Naive thymus-derived CD4-positive, alpha-beta T cell (primary cell): ENCODE measurements at regions not wholly inside any gene's neighbourhood (a gene's known extent, or its start where the extent isn't known, plus 50 kb on each side); places are given as distances from the start of the nearest gene placed in this dataset.

Source experiments
- ATAC-seq: fragments of 150-1000 bp; cut with Tn5 transposase; 2 replicates; pipeline ENCODE4 v1.10.0; 2021; ENCODE audit warnings: mild to moderate bottlenecking, moderate library complexity
- CTCF ChIA-PET: fragments of 350-600 bp; sonication (Branson Sonifier 250); formaldehyde crosslinking; loops from one replicate; lab custom pipeline; 2021; ENCODE audit warnings: antibody characterized with exemption; lab: Charles Lee
- POLR2A ChIA-PET: fragments of 350-600 bp; sonication (Branson Sonifier 250); formaldehyde crosslinking; loops from one replicate; lab custom pipeline; 2021; ENCODE audit warnings: antibody characterized with exemption, inconsistent platforms; lab: Charles Lee
- DNase-seq, 9 donors: peaks; one replicate each; pipeline versions ENCODE4 v3.0.0 to v3.0.0-alpha.2; 2020 to 2022; ENCODE audit warnings: mixed read lengths in 1 of 9
- H3K27ac ChIP-seq: one replicate; pipeline ENCODE4 v1.7.0; 2013; ENCODE audit warnings: mild to moderate bottlenecking, low read depth, low read length, moderate library complexity
- H3K27me3 ChIP-seq, 2 donors: one replicate each; pipeline ENCODE4 v1.7.0; 2013; ENCODE audit warnings: low read length in 2 of 2, mild to moderate bottlenecking in 2 of 2, moderate library complexity in 2 of 2; ENCODE audit not compliant: control insufficient read depth in 2 of 2, insufficient read depth in 2 of 2
- H3K36me3 ChIP-seq, 3 experiments: 1 replicate in 2 of 3; 2 replicates in 1 of 3; pipeline ENCODE4 v1.7.0; 2013; ENCODE audit warnings: low read length in 3 of 3, mild to moderate bottlenecking in 3 of 3, moderate library complexity in 1 of 3; ENCODE audit not compliant: insufficient read depth in 3 of 3, control insufficient read depth in 2 of 3
- H3K4me1 ChIP-seq, 2 donors: one replicate each; pipeline ENCODE4 v1.7.0; 2013; ENCODE audit warnings: low read length in 2 of 2, mild to moderate bottlenecking in 2 of 2, moderate library complexity in 1 of 2; ENCODE audit not compliant: control insufficient read depth in 2 of 2, insufficient read depth in 2 of 2
- H3K4me3 ChIP-seq: 2 replicates; pipeline ENCODE4 v1.7.0; 2013; ENCODE audit warnings: mild to moderate bottlenecking, low read length
- H3K9me3 ChIP-seq, 3 experiments: 1 replicate in 2 of 3; 2 replicates in 1 of 3; pipeline ENCODE4 v1.7.0; 2013; ENCODE audit warnings: low read length in 3 of 3; ENCODE audit not compliant: control insufficient read depth in 2 of 3
- H3K27ac Mint-ChIP-seq, 9 donors: one replicate each; pipeline ENCODE4 v1.8.0; 2020 to 2022; ENCODE audit warnings: mixed read lengths in 9 of 9, mild to moderate bottlenecking in 8 of 9, moderate library complexity in 5 of 9, inconsistent platforms in 2 of 9
- H3K27me3 Mint-ChIP-seq, 5 donors: one replicate each; pipeline ENCODE4 v1.8.0; 2021 to 2022; ENCODE audit warnings: mixed read lengths in 5 of 5, mild to moderate bottlenecking in 1 of 5
- H3K36me3 Mint-ChIP-seq, 5 donors: one replicate each; pipeline ENCODE4 v1.8.0; 2020 to 2022; ENCODE audit warnings: mixed read lengths in 5 of 5, mild to moderate bottlenecking in 3 of 5, inconsistent platforms in 1 of 5
- H3K4me1 Mint-ChIP-seq, 7 donors: one replicate each; pipeline ENCODE4 v1.8.0; 2020 to 2022; ENCODE audit warnings: mixed read lengths in 7 of 7, mild to moderate bottlenecking in 3 of 7, inconsistent platforms in 1 of 7
- H3K4me3 Mint-ChIP-seq, 10 donors: one replicate each; pipeline ENCODE4 v1.8.0; 2020 to 2022; ENCODE audit warnings: mild to moderate bottlenecking in 10 of 10, mixed read lengths in 10 of 10, moderate library complexity in 6 of 10, inconsistent platforms in 2 of 10
- H3K9me3 Mint-ChIP-seq, 11 donors: one replicate each; pipeline ENCODE4 v1.8.0; 2020 to 2022; ENCODE audit warnings: mixed read lengths in 11 of 11, mild to moderate bottlenecking in 4 of 11, inconsistent platforms in 1 of 11, moderate library complexity in 1 of 11
- intact Hi-C, 2 donors: fragments of 100-400 bp; cut with micrococcal nuclease; formaldehyde crosslinking; loops; one replicate each; pipeline ENCODE4 v1.15.1; 2023

GRCh38 chr10:3361640-3362039 is 189.1 kb upstream of the PITRM1 start:
- no peak for DNase-seq
- Histone ChIP-seq H3K4me3 (no peak overlapping the region), H3K4me1 (no peaks in the 10 kb centered on the region), H3K9me3 (no peaks in the 10 kb centered on the region), H3K27ac (no peak overlapping the region), H3K27me3 (peaks cover 0 to 3% of the 10 kb centered on the region in 2 donors), H3K36me3 (no peaks in the 10 kb centered on the region)
- ChIA-PET CTCF (no interaction called here), POLR2A (no interaction called here)
- Mint-ChIP-seq H3K27me3 (peaks cover 0 to 12% (median 6%) of the 10 kb centered on the region in 5 donors), H3K4me1 (peaks cover 0 to 2% (median 0%) of the 10 kb centered on the region in 7 donors), H3K27ac (no peak overlapping the region), H3K4me3 (no peak overlapping the region), H3K9me3 (peaks cover 5 to 42% (median 16%) of the 10 kb centered on the region in 11 donors), H3K36me3 (peaks cover 0 to 17% (median 7%) of the 10 kb centered on the region in 5 donors)
- intact Hi-C loops, result no loop called here
- ATAC-seq, result no peak

- Histone ChIP-seq H3K4me1 (no peaks in the 10 kb centered on the region), H3K27me3 (peaks cover 0 to 3% of the 10 kb centered on the region in 2 donors), H3K4me3 (no peak overlapping the region), H3K9me3 (no peaks in the 10 kb centered on the region), H3K27ac (no peak overlapping the region), H3K36me3 (no peaks in the 10 kb centered on the region)
- H3K4me3 Mint-ChIP-seq, result no peak overlapping the region
- no peak overlapping the region for H3K27ac Mint-ChIP-seq
- peaks cover 0 to 2% (median 0%) of the 10 kb centered on the region in 7 donors for H3K4me1 Mint-ChIP-seq
- POLR2A ChIA-PET, result no interaction called here
- DNase-seq (no peak), ATAC-seq (no peak)
- intact Hi-C loops, result no loop called here
- peaks cover 0 to 17% (median 6%) of the 10 kb centered on the region in 5 donors for H3K27me3 Mint-ChIP-seq
- CTCF ChIA-PET, result no interaction called here
- H3K9me3 Mint-ChIP-seq, result peaks cover 5 to 41% (median 16%) of the 10 kb centered on the region in 11 donors
- peaks cover 0 to 17% (median 7%) of the 10 kb centered on the region in 5 donors for H3K36me3 Mint-ChIP-seq
These were observed 185.2 kb upstream of the PITRM1 start for GRCh38 chr10:3357737-3358136.

GRCh38 chr10:3355536-3355935 is 183.0 kb upstream of the PITRM1 start:
- Mint-ChIP-seq H3K4me3 (no peak overlapping the region), H3K27me3 (peaks cover 7 to 16% (median 12%) of the 10 kb centered on the region in 5 donors), H3K36me3 (peaks cover 0 to 11% (median 0%) of the 10 kb centered on the region in 5 donors), H3K9me3 (peaks cover 2 to 21% (median 5%) of the 10 kb centered on the region in 11 donors), H3K4me1 (peaks cover 0 to 6% (median 5%) of the 10 kb centered on the region in 7 donors), H3K27ac (no peak overlapping the region)
- Histone ChIP-seq H3K27ac (no peak overlapping the region), H3K4me1 (no peaks in the 10 kb centered on the region), H3K9me3 (no peaks in the 10 kb centered on the region), H3K36me3 (no peaks in the 10 kb centered on the region), H3K4me3 (no peak overlapping the region), H3K27me3 (peaks cover 0 to 3% of the 10 kb centered on the region in 2 donors)
- no peak for ATAC-seq
- intact Hi-C loops, result no loop called here
- DNase-seq, result no peak
- ChIA-PET POLR2A (no interaction called here), CTCF (no interaction called here)

GRCh38 chr10:3354174-3354900 is 181.8 kb upstream of the PITRM1 start:
- H3K27me3 ChIP-seq, result peaks cover 0 to 3% of the 10 kb centered on the region in 2 donors
- no peak for ATAC-seq
- H3K36me3 ChIP-seq, result no peaks in the 10 kb centered on the region
- Mint-ChIP-seq H3K9me3 (peaks cover 0 to 9% (median 3%) of the 10 kb centered on the region in 11 donors), H3K4me1 (peaks cover 0 to 6% (median 5%) of the 10 kb centered on the region in 7 donors), H3K36me3 (peaks cover 0 to 7% (median 0%) of the 10 kb centered on the region in 5 donors), H3K4me3 (no peak overlapping the region), H3K27me3 (peaks cover 7 to 27% (median 20%) of the 10 kb centered on the region in 5 donors), H3K27ac (no peak overlapping the region)
- no peaks in the 10 kb centered on the region for H3K4me1 ChIP-seq
- no peak overlapping the region for H3K27ac ChIP-seq
- POLR2A ChIA-PET, result no interaction called here
- intact Hi-C loops, result no loop called here
- no peak overlapping the region for H3K4me3 ChIP-seq
- DNase-seq, result no peak
- no peaks in the 10 kb centered on the region for H3K9me3 ChIP-seq
- CTCF ChIA-PET, result no interaction called here

GRCh38 chr10:3353235-3353634 is 180.7 kb upstream of the PITRM1 start:
- ChIA-PET CTCF (no interaction called here), POLR2A (no interaction called here)
- Mint-ChIP-seq H3K27ac (no peak overlapping the region), H3K27me3 (peaks cover 7 to 26% (median 17%) of the 10 kb centered on the region in 5 donors), H3K4me1 (peaks cover 0 to 6% (median 5%) of the 10 kb centered on the region in 7 donors), H3K36me3 (peaks cover 0 to 2% (median 0%) of the 10 kb centered on the region in 5 donors), H3K9me3 (peaks cover 0 to 3% (median 1%) of the 10 kb centered on the region in 11 donors), H3K4me3 (no peak overlapping the region)
- Histone ChIP-seq H3K27ac (no peak overlapping the region), H3K9me3 (no peaks in the 10 kb centered on the region), H3K27me3 (peaks cover 0 to 3% of the 10 kb centered on the region in 2 donors), H3K36me3 (no peaks in the 10 kb centered on the region), H3K4me3 (no peak overlapping the region), H3K4me1 (no peaks in the 10 kb centered on the region)
- intact Hi-C loops, result no loop called here
- no peak for ATAC-seq
- DNase-seq, result no peak

- intact Hi-C loops, result no loop called here
- no peak overlapping the region for H3K4me3 Mint-ChIP-seq
- ChIA-PET POLR2A (no interaction called here), CTCF (no interaction called here)
- peaks cover 10 to 29% (median 20%) of the 10 kb centered on the region in 5 donors for H3K27me3 Mint-ChIP-seq
- no peak overlapping the region for H3K4me3 ChIP-seq
- no peaks in the 10 kb centered on the region for H3K36me3 ChIP-seq
- no peaks in the 10 kb centered on the region for H3K9me3 ChIP-seq
- no peaks in the 10 kb centered on the region for H3K36me3 Mint-ChIP-seq
- H3K27ac Mint-ChIP-seq, result no peak overlapping the region
- no peaks in the 10 kb centered on the region for H3K27me3 ChIP-seq
- DNase-seq, result no peak
- no peak for ATAC-seq
- no peak overlapping the region for H3K27ac ChIP-seq
- no peaks in the 10 kb centered on the region for H3K4me1 ChIP-seq
- H3K4me1 Mint-ChIP-seq, result peaks cover 0 to 6% (median 5%) of the 10 kb centered on the region in 7 donors
- H3K9me3 Mint-ChIP-seq, result peaks cover 0 to 2% (median 0%) of the 10 kb centered on the region in 11 donors
These were observed 178.2 kb upstream of the PITRM1 start for GRCh38 chr10:3350617-3351258.
